Thyroid gland (tissue), 4 donors: ENCODE measurements at regions not wholly inside any gene's neighbourhood (a gene's known extent, or its start where the extent isn't known, plus 50 kb on each side); places are given as distances from the start of the nearest gene placed in this dataset.

Experiments used
- POLR2A ChIP-seq, 2 donors: fragments of 450-650 bp; IDR thresholded peaks; one replicate each; pipeline ENCODE4 v1.6.1; 2017; ENCODE audit warnings: antibody characterized with exemption in 2 of 2, mild to moderate bottlenecking in 2 of 2, moderate library complexity in 1 of 2
- TF ChIP-seq, protein P1 (sequence below), 6 experiments: fragments of 200-600 bp in 3 of 6; fragments of 450-650 bp in 3 of 6; sonication (generic) in 3 of 6; IDR thresholded peaks; one replicate each; pipeline ENCODE4 v1.5.1; 2016 to 2019; ENCODE audit warnings: antibody characterized with exemption in 6 of 6, mild to moderate bottlenecking in 2 of 6, inconsistent platforms in 1 of 6, moderate library complexity in 1 of 6

DNA sequence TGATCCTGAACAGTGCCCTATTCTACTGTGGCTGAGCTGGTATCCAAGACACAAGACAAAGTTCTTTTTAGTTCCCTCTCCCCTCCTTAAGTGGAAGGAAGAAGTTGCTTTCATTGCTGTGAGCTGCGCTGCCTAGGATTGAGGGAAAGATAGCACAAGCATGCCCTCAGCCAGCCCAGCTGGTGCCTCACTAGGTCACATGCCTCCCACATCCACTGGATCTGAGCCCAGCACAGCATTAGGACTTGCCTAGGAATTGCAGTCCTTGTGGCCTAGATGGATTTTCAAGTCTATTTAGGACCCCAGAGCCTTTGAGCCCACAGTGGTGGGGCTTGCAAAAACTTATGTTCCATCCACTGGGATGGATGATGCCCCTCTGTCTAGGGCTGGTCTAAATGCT is 214.2 kb downstream of the ZNF248 start:
- TF ChIP-seq, protein P1, sequence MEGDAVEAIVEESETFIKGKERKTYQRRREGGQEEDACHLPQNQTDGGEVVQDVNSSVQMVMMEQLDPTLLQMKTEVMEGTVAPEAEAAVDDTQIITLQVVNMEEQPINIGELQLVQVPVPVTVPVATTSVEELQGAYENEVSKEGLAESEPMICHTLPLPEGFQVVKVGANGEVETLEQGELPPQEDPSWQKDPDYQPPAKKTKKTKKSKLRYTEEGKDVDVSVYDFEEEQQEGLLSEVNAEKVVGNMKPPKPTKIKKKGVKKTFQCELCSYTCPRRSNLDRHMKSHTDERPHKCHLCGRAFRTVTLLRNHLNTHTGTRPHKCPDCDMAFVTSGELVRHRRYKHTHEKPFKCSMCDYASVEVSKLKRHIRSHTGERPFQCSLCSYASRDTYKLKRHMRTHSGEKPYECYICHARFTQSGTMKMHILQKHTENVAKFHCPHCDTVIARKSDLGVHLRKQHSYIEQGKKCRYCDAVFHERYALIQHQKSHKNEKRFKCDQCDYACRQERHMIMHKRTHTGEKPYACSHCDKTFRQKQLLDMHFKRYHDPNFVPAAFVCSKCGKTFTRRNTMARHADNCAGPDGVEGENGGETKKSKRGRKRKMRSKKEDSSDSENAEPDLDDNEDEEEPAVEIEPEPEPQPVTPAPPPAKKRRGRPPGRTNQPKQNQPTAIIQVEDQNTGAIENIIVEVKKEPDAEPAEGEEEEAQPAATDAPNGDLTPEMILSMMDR (IDR thresholded peaks at IDR 0.05): no peak
- TF ChIP-seq POLR2A (IDR thresholded peaks at IDR 0.05): no peak
